HG03558 (cell line): ENCODE measurements at regions not wholly inside any gene's neighbourhood (a gene's known extent, or its start where the extent isn't known, plus 50 kb on each side); places are given as distances from the start of the nearest gene placed in this dataset.

Experiments used
- ATAC-seq: cut with Tn5 transposase; IDR thresholded peaks from one replicate; pipeline ENCODE4 v1.9.1; 2021; ENCODE audit warnings: moderate number of reproducible peaks; ENCODE audit not compliant: unreplicated experiment; ENCODE audit errors: extremely low read depth

GRCh38 chr2:146365041-146365440, 1479.8 kb upstream of the ACVR2A start:
- no peak for ATAC-seq

GRCh38 chr2:146363731-146364130, 1481.1 kb upstream of the ACVR2A start:
- no peak for ATAC-seq

- no peak for ATAC-seq
These were observed 1493.1 kb upstream of the ACVR2A start for GRCh38 chr2:146351689-146352088.

- no peak for ATAC-seq
These were observed 1495.5 kb upstream of the ACVR2A start for GRCh38 chr2:146349334-146349733.

GRCh38 chr2:146324951-146325350, 1519.9 kb upstream of the ACVR2A start:
- no peak for ATAC-seq

GRCh38 chr2:146323564-146323963, 1521.3 kb upstream of the ACVR2A start:
- no peak for ATAC-seq

GRCh38 chr2:146321175-146321574, 1523.7 kb upstream of the ACVR2A start:
- ATAC-seq = no peak

- ATAC-seq = no peak
These were observed 1526.9 kb upstream of the ACVR2A start for GRCh38 chr2:146317959-146318358.

GRCh38 chr2:146312899-146313298, 1531.9 kb upstream of the ACVR2A start:
- ATAC-seq = no peak

- no peak for ATAC-seq
These were observed 1539.7 kb upstream of the ACVR2A start for GRCh38 chr2:146305164-146305563.

GRCh38 chr2:146301287-146301686, 1543.5 kb upstream of the ACVR2A start:
- no peak for ATAC-seq

GRCh38 chr2:146295080-146295670, 1549.7 kb upstream of the ACVR2A start:
- ATAC-seq = no peak

- no peak for ATAC-seq
These were observed 1557.5 kb upstream of the ACVR2A start for GRCh38 chr2:146287281-146287680.

GRCh38 chr2:146278881-146279280, 1565.9 kb upstream of the ACVR2A start:
- no peak for ATAC-seq

- no peak for ATAC-seq
These were observed 1573.5 kb upstream of the ACVR2A start for GRCh38 chr2:146271131-146271831.

- no peak for ATAC-seq
These were observed 1574.2 kb upstream of the ACVR2A start for GRCh38 chr2:146270618-146271017.

- ATAC-seq = no peak
These were observed 1577.7 kb upstream of the ACVR2A start for GRCh38 chr2:146267093-146267492.

GRCh38 chr2:146265656-146266055, 1579.2 kb upstream of the ACVR2A start:
- no peak for ATAC-seq

- no peak for ATAC-seq
These were observed 1582.2 kb upstream of the ACVR2A start for GRCh38 chr2:146262606-146263005.

GRCh38 chr2:146260551-146260950, 1584.3 kb upstream of the ACVR2A start:
- no peak for ATAC-seq

GRCh38 chr2:146259816-146260215, 1585.0 kb upstream of the ACVR2A start:
- ATAC-seq = no peak

- no peak for ATAC-seq
These were observed 1586.8 kb upstream of the ACVR2A start for GRCh38 chr2:146258071-146258470.
